ENCODE measurements at regions not wholly inside any gene's neighbourhood (a gene's known extent, or its start where the extent isn't known, plus 50 kb on each side); places are given as distances from the start of the nearest gene placed in this dataset.

DNA sequence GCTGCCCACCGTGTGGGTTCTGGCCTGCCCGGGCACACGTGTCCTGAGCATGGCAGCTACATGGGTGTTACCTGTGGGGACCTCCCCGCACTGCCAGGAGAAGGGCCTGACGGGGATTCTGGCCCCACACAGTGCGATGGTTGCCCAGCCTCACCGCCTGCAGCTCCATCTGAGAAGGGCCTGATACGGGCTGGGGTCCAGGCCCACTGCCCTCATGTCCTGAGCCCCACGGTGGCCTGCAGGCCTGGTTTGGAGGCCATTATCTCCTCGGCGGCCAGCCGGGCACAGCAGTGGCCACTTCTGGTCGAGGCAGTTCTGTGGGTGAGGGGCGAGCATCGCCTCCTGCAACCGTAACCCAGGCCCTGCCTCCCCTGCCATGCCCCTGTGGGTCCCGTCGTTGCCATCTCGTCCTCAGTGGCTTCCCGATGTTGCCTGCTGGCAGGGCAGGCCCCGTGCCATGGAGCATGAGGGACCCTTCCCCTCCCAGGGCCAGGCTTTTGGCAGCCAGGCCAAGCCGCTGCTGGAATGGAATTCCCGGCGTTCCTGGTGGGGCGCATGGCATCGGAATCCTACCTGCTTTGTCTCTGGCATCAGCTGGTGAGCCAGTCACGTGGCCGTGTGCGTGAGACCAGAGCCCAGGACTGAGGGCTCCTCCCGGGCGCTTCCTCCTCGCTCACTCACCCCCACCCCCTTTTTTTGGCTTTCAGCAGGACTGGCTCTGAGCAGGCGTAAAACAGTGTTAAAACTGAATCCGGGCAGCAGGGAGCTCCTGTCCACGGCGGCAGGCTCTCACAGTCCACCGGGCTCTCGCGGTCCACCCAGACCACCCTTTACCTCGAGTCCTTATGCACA is 71.9 kb upstream of the PPARA start:
- no peak for DNase-seq

DNA sequence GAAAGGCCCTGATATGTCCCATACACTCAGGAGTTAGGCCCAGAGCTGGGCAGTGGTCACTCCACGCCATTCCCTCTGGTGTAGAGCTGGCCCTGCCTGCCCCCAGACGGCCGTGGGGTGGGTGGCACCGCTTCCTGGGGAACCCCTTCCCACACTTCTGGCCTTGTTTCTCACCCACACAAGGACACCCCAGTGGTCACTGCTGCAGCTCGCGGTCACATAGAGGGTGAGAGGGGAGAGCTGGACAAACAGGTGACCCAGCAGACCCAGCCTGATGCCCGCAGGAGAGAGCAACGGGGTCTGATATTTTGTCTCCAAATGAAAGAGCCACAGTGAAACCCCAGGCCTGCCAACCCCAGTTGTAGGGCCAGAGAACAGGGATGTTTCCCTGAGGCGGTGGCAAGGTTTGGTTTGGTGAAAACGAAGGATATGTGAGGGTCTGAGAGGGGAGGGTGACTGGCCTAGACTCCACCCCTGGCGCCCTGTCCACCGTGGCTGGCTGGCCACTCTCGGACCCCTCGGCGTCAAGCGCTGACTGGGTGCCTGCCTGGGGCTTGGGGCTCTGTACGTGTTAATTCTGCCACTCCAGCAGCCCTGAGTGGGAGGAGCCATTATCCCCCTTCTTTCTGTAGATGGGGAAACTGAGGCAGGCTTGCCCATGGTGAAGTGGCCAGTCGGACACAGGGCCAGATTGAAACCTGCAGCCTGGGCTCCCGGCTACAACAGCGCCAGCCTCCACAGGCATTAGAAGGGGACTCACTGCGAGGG is 71.0 kb upstream of the PPARA start:
- no peak for DNase-seq

DNA sequence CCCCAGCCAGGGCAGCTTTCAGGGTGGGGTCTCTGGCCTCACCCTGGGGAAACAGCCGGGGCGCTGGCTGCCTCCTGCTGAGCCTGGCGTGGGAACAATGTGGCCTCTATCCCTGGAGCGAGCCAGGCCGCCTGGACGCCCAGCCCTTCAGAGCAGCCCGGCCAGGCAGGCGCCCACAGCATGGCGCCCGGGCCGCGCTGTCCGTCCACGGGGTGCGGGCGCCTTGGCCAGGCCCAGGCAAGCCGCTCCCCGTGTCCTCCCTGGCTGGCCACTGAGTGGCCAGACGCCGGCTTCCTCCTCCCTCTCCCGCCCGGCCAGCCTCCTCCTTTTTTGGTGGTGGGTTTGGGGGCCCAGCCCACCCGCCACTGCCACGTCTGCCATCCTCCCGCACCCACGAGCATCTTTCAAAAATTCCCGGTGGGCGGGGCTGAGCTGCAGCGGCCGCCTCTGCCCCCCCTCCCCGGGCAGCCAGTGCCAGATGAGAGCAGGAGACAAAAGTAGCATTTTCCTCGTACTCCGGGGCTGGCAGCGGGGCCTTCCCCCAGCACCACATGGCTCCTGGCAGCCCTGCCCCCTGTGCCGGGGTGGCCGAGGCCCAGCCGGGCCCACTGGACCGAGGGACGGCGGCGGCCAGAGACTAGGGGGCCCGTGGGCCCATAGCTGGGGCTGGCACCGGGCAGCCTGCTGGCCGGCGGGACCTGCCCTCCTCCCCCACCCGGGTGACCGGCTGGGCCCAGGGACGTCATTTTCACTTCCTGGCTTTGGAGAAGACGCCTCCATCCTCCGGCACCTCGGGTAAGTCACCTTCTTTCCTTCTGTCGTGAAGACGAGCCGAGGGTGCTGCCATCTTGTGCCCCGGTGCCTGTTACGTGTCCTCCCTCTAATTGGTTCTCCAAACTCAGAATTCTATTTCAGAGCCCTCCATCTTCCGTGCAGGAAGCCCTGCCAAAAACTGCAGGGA is 70.2 kb upstream of the PPARA start:
- no peak for DNase-seq

DNA sequence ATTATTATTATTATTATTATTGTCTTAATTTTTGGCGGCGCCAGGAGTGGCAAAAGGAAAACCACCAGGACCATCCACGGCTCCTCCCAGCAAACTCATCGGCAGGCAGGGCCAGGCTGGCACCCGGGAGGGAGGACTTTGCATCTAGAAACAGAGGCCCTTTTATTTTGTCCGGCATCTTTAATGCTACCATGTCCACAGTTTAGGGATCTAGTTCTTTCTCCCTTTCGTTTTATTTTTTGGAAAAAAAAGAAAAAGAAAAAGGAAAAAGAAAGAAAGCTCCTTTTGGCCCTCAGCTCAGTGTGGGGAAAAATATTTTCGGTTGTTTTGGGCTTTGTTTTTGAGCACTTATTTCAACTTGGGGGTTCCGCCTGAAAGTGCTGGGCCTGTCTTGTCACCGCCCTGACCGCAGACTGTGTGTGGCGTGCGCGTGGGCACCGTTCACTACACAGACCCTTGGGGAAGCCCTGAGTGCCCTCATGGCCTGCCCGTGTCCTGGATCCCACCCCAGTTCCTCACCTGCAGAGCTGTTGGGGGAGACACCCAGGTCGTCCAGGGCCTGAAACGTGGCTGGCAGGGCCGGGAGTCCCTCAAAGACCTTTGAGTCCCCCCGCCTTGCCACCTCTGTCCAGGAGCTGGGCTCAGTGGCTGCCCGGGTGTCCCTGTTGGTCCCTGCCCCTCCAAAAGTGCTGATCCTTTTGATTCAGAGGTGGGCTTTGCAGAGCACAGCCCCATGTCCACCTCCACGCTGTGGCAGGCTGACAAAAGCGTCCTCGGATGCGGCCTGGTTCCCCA is 69.1 kb upstream of the PPARA start:
- DNase-seq: no peak

DNA sequence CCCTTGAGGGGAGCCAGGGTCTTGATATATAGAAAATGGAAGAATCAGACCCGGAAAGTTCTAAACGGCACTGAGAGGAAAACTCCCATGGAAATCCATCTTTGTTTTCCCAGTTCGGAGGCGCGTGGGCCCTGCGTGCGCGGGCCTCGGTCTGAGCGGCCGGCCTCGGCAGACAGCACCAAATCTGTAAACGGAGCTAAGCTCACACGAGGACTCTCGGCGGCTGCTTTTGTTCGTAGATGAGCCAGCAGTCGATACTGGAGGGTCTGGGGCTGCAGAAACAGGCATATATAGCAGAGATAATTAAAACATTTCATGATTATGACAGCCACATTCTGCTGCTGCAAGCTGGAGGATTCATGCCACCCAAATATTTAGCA is 68.5 kb upstream of the PPARA start:
- DNase-seq: no peak

DNA sequence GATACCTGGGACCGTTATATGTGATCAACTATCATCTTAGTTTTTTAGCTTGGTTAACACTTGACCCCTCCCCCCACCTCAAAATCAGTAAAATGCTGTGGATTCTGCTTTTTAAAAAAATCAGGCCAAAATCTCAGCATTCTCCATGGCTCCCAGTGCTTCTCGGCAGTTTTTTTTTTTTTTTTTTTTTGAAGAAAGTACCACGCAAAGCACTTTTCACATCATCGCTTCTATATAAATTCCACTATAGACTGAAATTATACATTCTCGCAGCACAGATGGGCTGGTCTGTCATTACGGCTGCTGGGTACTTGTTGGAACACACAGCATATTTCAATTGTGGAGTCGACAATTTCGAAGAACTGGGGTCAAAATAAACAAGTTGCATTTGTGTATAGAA is 67.7 kb upstream of the PPARA start:
- no peak for DNase-seq

DNA sequence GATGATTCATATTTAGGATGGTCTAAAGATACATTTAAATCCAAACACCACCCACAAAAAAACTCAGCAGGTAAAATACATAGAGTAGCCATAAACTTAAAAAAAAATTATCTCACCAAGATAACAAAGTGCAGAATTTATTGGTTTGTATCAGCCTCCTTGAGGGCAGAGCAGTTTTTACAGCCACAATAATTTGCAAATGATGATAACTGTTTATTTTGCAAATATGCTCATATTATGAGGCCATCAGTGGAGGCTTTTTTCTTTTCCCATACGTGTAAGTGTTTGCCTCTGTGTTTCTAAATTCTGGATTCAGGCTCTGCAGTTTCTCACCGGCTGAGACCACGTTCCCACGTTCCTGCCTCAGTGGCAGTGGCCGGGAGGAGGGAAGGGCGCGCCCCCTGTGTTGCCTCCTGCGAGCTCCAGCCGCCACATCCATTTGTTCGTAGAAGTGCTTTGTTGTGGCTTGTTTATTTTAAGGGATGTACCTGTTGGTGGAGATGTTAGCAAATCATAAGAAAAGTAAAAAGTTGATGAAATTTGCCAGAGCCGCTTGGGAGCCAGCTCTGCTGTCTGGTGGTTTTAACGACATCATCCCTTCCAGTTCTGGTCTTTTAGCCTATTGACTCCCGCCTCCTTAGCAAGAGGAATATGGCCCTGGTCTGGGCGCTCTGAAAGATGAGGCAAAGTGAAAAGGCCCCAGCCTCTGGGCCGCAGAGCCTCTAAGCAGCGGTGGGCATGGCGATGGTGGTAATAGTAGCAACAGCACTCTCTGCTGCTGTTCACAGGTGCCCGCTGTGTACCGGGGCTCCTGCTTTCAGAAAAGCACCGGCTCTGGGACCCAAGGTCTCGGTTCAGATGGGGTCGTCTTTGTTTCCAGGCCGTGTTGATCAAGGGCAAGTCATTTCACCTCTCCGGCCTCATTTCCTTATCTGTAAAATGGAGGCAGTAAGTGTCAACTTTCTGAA is 66.7 kb upstream of the PPARA start:
- DNase-seq: no peak

DNA sequence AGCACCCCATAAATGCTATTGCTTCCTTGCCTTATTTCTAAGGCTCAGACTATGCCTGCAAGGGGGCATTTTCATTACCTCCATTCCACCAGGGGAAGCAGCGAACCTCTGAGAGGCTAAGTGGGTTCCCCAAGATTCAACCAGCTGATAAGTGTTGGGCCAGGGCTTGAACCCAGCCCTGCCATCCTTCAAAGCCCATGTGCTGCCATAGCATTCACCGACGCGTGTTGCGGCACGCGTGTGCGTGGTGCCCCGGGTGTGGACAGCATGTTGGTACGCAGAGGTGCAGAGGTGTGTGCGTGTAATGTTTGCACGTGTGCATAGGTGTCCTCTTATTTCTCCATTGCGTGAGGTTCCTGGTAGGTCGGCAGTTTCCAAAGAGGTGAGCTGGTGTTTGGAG is 66.0 kb upstream of the PPARA start:
- DNase-seq: no peak

DNA sequence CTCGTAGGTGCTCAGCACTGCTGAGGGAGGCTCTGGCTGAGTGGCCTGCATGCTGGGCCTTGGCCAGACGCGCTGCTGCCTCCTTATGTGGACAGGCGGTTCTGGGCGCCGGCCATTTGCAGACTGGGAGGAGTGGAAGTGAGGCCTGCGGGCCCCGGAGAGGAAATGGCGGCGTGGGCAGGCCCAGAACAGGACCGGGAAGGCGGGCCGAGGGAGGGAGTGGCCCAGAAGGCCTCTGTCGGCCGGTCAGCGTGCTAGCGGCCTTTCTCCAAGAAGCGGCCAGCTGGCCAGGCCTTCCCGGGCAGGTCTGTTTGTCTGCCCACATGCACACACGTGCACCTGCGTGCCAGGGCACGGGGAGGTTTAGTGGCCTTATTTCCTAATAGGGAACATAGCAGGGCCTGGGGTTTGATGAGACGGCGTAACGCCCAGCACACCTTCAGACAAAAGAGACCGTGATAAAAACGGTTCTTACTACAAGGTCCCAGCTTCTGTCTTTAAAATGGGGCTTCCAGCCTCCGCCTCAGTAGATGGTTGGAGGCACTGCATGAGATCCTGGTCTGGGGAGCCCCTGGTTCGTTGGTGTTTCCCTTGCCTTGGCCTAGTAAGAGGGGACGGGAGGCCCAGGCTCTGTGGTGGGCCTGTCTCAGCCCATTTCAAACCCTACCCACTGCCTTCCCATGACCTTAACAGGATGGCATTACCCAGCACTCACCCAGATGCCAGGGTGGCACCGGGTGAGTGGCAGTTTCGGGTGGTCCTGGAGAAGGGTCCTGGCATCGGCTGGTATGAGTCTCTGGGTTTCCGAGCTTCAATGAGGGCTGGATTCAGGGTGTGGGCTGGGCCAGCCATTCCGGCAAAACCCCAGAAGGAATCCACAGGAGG is 65.1 kb upstream of the PPARA start:
- no peak for DNase-seq

DNA sequence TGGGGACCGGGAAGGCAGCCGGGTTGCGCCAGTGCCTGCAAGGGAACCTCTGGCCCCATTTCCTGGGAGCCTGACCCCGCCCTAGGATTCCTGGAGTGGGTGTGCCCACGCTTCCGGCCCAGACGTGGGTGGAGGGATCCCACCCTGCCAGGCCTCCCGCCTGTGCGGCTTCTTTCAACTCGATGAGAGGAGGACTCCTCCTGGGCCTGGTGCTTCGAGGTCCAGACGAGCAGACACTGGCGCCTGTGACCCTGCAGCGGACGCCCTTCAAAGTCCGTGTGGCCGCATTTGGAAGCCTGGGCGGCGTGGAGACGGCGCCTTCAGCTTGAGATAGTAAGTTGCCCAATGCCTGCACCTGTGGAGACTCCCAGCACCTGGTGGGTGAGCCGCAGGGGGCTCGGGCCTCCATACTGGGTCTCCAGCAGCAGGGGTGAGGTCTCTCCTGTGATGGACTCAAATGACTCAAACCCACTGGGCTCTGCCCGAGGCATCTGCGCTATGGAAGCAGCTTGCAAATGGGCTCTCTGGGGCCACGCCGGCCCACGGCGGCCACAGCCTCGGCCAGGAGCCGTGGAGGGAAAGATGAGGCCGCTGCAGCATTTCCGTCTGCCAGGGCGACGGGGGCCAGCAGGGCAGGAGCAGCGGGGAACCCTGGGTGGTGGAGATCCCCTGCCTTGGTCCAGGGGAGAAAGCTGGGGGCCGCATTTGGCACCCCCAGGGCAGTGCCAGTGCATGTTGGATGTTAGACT is 64.3 kb upstream of the PPARA start:
- DNase-seq: no peak

DNA sequence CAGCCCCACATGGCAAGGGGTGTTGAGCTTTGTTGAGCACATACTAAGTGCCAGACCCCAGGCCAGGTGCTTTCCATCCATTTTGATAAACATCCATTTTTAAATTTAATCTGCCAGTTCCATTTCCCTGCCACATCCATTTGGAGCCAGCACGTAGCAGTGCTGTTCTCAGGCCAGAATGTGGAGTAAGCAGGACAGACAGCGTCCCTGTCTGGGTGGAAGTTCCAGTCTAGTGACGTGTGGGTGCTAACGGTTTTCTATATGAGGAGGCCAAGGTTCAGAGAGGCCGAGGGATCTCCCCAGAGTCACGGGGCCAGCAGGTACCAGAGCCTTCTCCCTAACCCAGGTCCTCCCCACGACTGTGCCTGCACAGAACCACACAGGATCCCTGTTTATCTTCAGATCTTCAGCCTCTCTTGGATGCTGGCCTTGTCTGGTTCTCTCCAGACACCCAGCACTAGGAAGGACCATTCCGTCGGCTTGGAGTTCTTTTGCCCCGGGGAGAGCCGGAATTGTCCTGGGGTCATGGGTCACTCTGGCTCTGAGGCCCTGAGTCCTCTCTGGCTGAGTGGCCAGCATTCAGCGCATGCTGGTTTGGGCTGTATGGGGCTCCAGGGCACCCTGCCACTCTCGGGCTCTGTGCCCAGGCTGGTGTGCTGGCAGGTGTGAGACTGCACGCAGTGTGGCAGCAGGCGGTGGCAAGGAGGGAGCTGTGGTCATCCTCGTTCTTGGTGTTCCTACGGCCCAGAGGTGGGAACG is 63.6 kb upstream of the PPARA start:
- no peak for DNase-seq

DNA sequence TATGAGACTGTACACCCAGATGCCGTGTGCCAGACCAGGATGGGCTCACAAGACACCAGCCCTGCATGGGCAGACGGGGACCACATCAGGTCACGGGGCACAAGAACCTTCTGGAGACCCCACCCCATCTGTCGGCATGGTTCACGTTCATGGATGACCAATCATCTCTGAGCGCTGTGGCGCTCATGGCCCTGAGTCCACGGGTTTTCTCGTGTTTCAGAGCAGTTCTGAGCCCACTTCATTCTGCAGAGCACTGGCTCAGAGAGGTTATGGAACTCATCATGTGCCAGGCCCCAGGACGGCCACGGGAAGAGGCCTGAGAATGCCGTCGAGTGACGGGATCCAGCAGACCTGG is 63.0 kb upstream of the PPARA start:
- DNase-seq: no peak

DNA sequence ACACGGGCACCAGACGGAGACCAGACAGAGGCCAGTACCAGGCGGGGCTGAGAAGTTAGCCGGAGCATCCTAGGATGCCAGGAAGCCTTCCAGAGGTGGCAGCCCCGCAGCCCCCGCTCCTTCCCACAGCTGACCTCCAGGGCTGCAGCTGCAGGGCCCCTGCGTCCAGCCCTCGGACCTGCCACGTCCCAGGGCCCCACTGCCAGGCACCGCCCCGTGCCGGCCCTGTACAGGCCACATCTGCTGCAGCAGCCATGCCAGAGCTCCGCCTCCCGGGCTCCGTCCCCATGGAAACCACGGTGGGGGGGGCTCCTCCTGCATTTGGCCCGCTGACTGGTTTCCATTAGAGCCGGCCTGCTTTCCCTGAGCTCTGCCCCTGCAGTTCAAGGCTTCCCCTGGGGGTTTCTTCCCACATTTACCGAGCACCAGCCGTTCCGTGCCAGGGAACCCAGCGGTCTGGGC is 62.5 kb upstream of the PPARA start:
- DNase-seq: no peak

DNA sequence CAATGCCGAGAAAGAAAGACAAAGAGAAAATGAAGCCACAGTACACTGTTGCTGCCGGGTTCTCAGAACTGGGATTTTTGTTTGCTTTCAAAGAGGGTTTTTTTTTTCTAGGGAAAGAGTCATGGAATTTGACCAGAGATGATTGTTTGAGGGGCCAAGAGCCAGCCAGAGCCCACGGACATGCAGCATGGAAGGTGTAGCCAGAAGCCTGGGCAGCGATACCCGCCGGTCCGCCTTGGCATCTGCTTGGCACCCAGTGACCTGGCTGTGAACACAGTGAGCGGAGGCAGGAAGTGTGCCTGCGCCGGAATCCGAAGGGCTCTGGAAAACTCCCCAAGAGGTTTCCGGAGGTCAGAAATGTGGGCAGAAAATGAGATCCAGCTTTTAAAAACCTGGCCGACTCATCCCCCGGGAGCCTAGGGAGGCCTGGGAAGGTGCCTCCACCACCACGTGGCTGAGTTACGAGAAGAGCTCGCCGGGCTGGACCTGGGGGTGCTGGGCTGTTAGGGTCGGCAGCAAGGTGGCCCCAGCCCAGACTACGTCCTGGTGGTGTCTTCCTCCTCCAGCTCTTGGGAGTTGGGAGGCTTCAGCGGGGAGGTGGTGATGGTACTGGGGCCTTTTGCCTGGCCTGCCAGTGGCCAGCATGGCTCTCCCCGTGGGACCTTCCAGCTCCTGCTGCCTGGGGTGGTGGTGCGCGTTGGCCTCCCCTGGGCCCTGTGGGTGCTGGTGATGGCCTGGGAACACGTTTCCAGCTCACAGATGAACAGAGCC is 61.6 kb upstream of the PPARA start:
- no peak for DNase-seq

DNA sequence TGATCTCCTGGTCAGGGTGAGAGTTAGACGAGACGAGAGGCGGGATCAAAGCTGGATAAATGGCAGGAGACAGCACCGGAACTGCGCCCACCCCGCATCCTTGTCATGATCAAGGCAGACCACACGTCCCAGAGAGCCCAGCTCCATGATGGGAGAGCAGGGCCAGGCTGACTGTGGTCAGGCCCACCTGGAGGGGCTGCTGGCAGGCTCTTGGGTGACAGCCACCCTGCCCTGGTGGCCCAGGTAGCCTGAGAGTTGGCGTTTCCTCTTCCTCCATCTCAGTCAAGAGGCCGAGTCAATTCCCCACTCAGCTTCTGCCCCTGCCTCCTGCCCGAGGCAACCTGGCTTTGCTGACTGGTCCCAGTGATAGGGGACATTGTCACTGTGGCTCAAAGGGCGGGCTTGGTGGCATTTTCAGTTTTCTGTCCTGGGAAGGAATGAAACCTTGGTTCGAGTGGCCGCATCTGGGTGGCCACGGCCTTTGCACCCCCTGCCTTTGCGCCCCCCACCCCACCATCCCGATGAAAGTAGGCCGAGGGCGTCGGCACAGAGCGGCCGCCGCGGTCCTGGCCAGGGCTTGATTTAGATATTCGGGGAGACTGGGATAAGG is 60.8 kb upstream of the PPARA start:
- no peak for DNase-seq

DNA sequence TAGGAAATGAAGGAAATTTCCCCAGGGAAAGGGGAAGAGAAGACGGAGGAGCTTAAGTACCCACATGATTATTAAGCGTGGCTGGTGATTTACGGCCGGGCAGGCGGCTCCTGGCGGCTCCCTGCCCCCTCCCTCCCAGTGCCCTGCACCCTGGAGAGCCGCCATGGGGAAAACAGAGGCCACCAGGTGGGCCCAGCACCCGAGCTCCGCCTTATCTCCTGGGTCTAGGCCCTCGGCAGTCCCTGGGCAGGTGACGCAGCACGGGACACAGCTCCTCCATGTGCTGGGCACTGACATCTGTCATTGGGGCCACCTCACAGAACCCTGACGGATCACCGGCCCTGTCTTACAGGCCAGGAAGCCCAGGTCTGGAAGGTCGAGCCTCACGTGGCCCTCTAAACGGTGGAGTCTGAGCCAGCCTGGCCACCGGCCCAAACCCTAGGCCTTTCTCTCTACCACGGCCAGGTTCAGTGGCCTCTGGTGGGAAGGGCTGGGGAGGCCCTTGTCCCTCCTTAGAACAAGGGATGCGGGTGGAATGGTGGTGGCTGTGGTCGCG is 60.2 kb upstream of the PPARA start:
- no peak for DNase-seq
